Neural progenitor cell (in vitro differentiated cells): ENCODE measurements at regions not wholly inside any gene's neighbourhood (a gene's known extent, or its start where the extent isn't known, plus 50 kb on each side); places are given as distances from the start of the nearest gene placed in this dataset.

Experiments
- DNase-seq: peaks from one replicate; pipeline ENCODE4 v3.0.0-alpha.2; 2016; ENCODE audit warnings: low spot score
- H2AFZ ChIP-seq: fragments of 200-600 bp; sonication (generic); replicated peaks from 2 replicates; pipeline ENCODE4 v1.6.1; 2016; ENCODE audit warnings: antibody characterized with exemption
- H3F3A ChIP-seq: fragments of 200-600 bp; sonication (generic); 2 replicates; pipeline ENCODE4 v1.6.1; 2016; ENCODE audit warnings: antibody characterized with exemption, low read depth
- H3K27ac ChIP-seq: fragments of 200-600 bp; sonication (generic); 2 replicates; pipeline ENCODE4 v1.5.1; 2016; ENCODE audit warnings: mild to moderate bottlenecking
- H3K27me3 ChIP-seq: fragments of 200-600 bp; sonication (generic); 2 replicates; pipeline ENCODE4 v1.6.1; 2016; ENCODE audit warnings: mild to moderate bottlenecking, moderate library complexity
- H3K36me3 ChIP-seq: fragments of 200-600 bp; sonication (generic); 2 replicates; pipeline ENCODE4 v1.5.1; 2016
- H3K4me1 ChIP-seq: fragments of 200-600 bp; sonication (generic); 2 replicates; pipeline ENCODE4 v1.6.1; 2016; ENCODE audit warnings: mixed run types
- H3K4me2 ChIP-seq: fragments of 200-600 bp; sonication (generic); 2 replicates; pipeline ENCODE4 v1.6.1; 2016
- H3K4me3 ChIP-seq: fragments of 200-600 bp; sonication (generic); 2 replicates; pipeline ENCODE4 v1.5.1; 2016
- H3K79me2 ChIP-seq: fragments of 200-600 bp; sonication (generic); 2 replicates; pipeline ENCODE4 v1.6.1; 2016; ENCODE audit warnings: low read depth
- H3K9ac ChIP-seq: fragments of 200-600 bp; sonication (generic); 2 replicates; pipeline ENCODE4 v1.6.1; 2016
- H3K9me3 ChIP-seq: fragments of 200-600 bp; sonication (generic); 2 replicates; pipeline ENCODE4 v1.5.1; 2016; ENCODE audit warnings: low read depth
- H4K20me1 ChIP-seq: fragments of 200-600 bp; sonication (generic); 2 replicates; pipeline ENCODE4 v1.6.1; 2016; ENCODE audit warnings: low read depth
- H3K27ac Mint-ChIP-seq: 3 replicates; pipeline ENCODE4 v1.8.0; 2021; ENCODE audit warnings: mixed read lengths
- H3K27me3 Mint-ChIP-seq: 2 replicates; pipeline ENCODE4 v1.8.0; 2022; ENCODE audit warnings: low read depth, mild to moderate bottlenecking, inconsistent platforms, moderate library complexity, mixed read lengths; ENCODE audit not compliant: insufficient read depth
- H3K36me3 Mint-ChIP-seq: 3 replicates; pipeline ENCODE4 v1.8.0; 2021; ENCODE audit warnings: mixed read lengths
- H3K4me1 Mint-ChIP-seq: 3 replicates; pipeline ENCODE4 v1.8.0; 2021; ENCODE audit warnings: mixed read lengths
- H3K4me3 Mint-ChIP-seq: 3 replicates; pipeline ENCODE4 v1.8.0; 2021; ENCODE audit warnings: mild to moderate bottlenecking, moderate library complexity, mixed read lengths
- H3K9me3 Mint-ChIP-seq: 3 replicates; pipeline ENCODE4 v1.8.0; 2020; ENCODE audit warnings: mixed read lengths
- CTCF ChIP-seq: fragments of 200-600 bp; sonication (generic); IDR thresholded peaks from 2 replicates; pipeline ENCODE4 v1.5.1; 2017; ENCODE audit warnings: antibody characterized with exemption, mild to moderate bottlenecking
- EZH2 ChIP-seq: fragments of 200-600 bp; sonication (generic); IDR thresholded peaks from 2 replicates; pipeline ENCODE4 v1.6.1; 2017; ENCODE audit warnings: antibody characterized with exemption, mild to moderate bottlenecking, moderate library complexity
- EZH2phosphoT487 ChIP-seq: fragments of 200-600 bp; sonication (generic); IDR thresholded peaks from 2 replicates; pipeline ENCODE4 v1.6.1; 2017; ENCODE audit warnings: antibody characterized with exemption

- no peaks in the 10 kb centered on the region for H3K79me2 ChIP-seq
- Mint-ChIP-seq H3K4me3 (no peak overlapping the region), H3K9me3 (peaks cover 33% of the 10 kb centered on the region), H3K27ac (no peak overlapping the region), H3K36me3 (peaks cover 9% of the 10 kb centered on the region), H3K4me1 (peaks cover 2% of the 10 kb centered on the region), H3K27me3 (peaks cover 4% of the 10 kb centered on the region)
- H2AFZ ChIP-seq: no peak overlapping the region
- peaks cover 6% of the 10 kb centered on the region for H3F3A ChIP-seq
- peaks cover 8% of the 10 kb centered on the region for H3K9me3 ChIP-seq
- H3K27ac ChIP-seq: no peak overlapping the region
- no peak overlapping the region for H3K4me2 ChIP-seq
- H3K9ac ChIP-seq: no peak overlapping the region
- H3K4me1 ChIP-seq: no peaks in the 10 kb centered on the region
- TF ChIP-seq CTCF (no peak), EZH2phosphoT487 (no peak), EZH2 (no peak)
- peaks cover 4% of the 10 kb centered on the region for H3K36me3 ChIP-seq
- no peaks in the 10 kb centered on the region for H4K20me1 ChIP-seq
- H3K4me3 ChIP-seq: no peak overlapping the region
- DNase-seq: no peak
- H3K27me3 ChIP-seq: no peaks in the 10 kb centered on the region
Observed at GRCh38 chr3:113138839-113139743, 72.3 kb upstream of the BOC start.

- no peak overlapping the region for H3K4me2 ChIP-seq
- no peaks in the 10 kb centered on the region for H3K79me2 ChIP-seq
- peaks cover 8% of the 10 kb centered on the region for H3K9me3 ChIP-seq
- no peak overlapping the region for H3K9ac ChIP-seq
- Mint-ChIP-seq H3K27me3 (peaks cover 7% of the 10 kb centered on the region), H3K36me3 (peaks cover 9% of the 10 kb centered on the region), H3K4me3 (peak overlapping the region; percentile 37), H3K9me3 (peaks cover 32% of the 10 kb centered on the region), H3K4me1 (peaks cover 4% of the 10 kb centered on the region), H3K27ac (peak overlapping the region; percentile 88)
- H2AFZ ChIP-seq: no peak overlapping the region
- TF ChIP-seq CTCF (no peak), EZH2phosphoT487 (no peak), EZH2 (no peak)
- DNase-seq: no peak
- H3K27me3 ChIP-seq: no peaks in the 10 kb centered on the region
- peaks cover 7% of the 10 kb centered on the region for H3K4me1 ChIP-seq
- no peaks in the 10 kb centered on the region for H4K20me1 ChIP-seq
- peaks cover 4% of the 10 kb centered on the region for H3K36me3 ChIP-seq
- H3K27ac ChIP-seq: no peak overlapping the region
- no peak overlapping the region for H3K4me3 ChIP-seq
- H3F3A ChIP-seq: peaks cover 6% of the 10 kb centered on the region
Observed at GRCh38 chr3:113140876-113141275, 70.5 kb upstream of the BOC start.

- no peak for TF ChIP-seq CTCF
- TF ChIP-seq EZH2phosphoT487: no peak
- TF ChIP-seq EZH2: no peak
- Mint-ChIP-seq H3K27me3 (peaks cover 8% of the 10 kb centered on the region), H3K4me3 (no peak overlapping the region)
Observed at GRCh38 chr3:113141543-113141942, 69.8 kb upstream of the BOC start.

More at GRCh38 chr3:113141543-113141942, 69.8 kb upstream of the BOC start:
- Histone ChIP-seq H3K9me3 (peaks cover 8% of the 10 kb centered on the region), H3K27ac (no peak overlapping the region), H3K36me3 (peaks cover 4% of the 10 kb centered on the region), H3K79me2 (no peaks in the 10 kb centered on the region), H3F3A (peaks cover 6% of the 10 kb centered on the region), H3K4me1 (peaks cover 14% of the 10 kb centered on the region), H3K27me3 (no peaks in the 10 kb centered on the region), H3K4me2 (no peak overlapping the region), H3K4me3 (no peak overlapping the region), H4K20me1 (no peaks in the 10 kb centered on the region), H3K9ac (no peak overlapping the region), H2AFZ (no peak overlapping the region)
- peaks cover 5% of the 10 kb centered on the region for H3K4me1 Mint-ChIP-seq
- H3K27ac Mint-ChIP-seq: no peak overlapping the region
- peaks cover 9% of the 10 kb centered on the region for H3K36me3 Mint-ChIP-seq
- peaks cover 32% of the 10 kb centered on the region for H3K9me3 Mint-ChIP-seq
- DNase-seq: no peak
